Vagina (tissue), 2 donors: ENCODE measurements at regions not wholly inside any gene's neighbourhood (a gene's known extent, or its start where the extent isn't known, plus 50 kb on each side); places are given as distances from the start of the nearest gene placed in this dataset.

Experiments
- POLR2A ChIP-seq, 2 donors: fragments of 450-650 bp; IDR thresholded peaks; one replicate each; pipeline ENCODE4 v1.6.1; 2017; ENCODE audit warnings: antibody characterized with exemption in 2 of 2, mild to moderate bottlenecking in 2 of 2, moderate library complexity in 2 of 2
- POLR2AphosphoS5 ChIP-seq, 2 donors: sonication (generic); formaldehyde crosslinking; IDR thresholded peaks; one replicate each; pipeline ENCODE4 v1.9.0; 2017; ENCODE audit warnings: antibody characterized with exemption in 2 of 2, mild to moderate bottlenecking in 2 of 2, low read depth in 1 of 2; ENCODE audit not compliant: insufficient read depth in 1 of 2
- TF ChIP-seq, protein P1 (sequence below), 3 experiments: fragments of 450-650 bp in 2 of 3; fragments of 200-600 bp in 1 of 3; sonication (generic) in 1 of 3; IDR thresholded peaks; one replicate each; pipeline ENCODE4 v1.5.1; 2017 to 2019; ENCODE audit warnings: antibody characterized with exemption in 3 of 3, mild to moderate bottlenecking in 2 of 3, moderate library complexity in 2 of 3

DNA sequence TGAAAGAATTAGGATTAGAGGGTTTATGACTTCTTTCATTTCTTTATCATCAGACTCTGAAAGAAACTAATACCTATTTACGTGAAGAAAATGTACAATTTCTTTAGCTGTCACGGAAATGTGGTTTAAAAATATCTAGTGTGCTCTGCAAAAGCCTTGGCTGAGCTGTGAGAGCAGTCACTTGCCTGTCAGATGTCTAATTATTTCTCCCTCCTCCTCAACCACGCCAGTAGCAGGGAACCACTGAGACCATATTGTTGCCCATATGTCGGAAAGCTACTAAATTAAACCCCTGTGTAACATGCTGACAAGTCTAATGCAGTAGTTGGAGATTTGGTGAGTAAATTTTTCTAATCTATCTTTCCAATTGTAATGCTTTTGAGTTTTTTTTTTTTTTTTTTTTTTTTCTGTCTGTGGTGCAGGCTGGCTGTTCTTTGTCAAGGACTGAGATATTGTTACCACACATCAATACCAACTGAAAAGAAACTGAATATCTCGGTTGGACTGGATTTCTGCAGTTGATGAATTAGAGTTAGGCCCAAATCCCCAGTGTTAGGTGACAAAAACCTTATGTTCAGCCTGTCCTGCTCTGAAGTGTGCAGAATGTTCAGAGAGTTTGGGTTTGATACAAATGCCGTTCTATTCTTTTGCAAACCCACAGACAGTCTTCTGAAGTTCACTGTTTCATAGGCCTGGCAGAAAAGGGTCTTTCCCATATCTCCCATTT, 302.9 kb upstream of the SYNCRIP start:
- TF ChIP-seq, protein P1, sequence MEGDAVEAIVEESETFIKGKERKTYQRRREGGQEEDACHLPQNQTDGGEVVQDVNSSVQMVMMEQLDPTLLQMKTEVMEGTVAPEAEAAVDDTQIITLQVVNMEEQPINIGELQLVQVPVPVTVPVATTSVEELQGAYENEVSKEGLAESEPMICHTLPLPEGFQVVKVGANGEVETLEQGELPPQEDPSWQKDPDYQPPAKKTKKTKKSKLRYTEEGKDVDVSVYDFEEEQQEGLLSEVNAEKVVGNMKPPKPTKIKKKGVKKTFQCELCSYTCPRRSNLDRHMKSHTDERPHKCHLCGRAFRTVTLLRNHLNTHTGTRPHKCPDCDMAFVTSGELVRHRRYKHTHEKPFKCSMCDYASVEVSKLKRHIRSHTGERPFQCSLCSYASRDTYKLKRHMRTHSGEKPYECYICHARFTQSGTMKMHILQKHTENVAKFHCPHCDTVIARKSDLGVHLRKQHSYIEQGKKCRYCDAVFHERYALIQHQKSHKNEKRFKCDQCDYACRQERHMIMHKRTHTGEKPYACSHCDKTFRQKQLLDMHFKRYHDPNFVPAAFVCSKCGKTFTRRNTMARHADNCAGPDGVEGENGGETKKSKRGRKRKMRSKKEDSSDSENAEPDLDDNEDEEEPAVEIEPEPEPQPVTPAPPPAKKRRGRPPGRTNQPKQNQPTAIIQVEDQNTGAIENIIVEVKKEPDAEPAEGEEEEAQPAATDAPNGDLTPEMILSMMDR (IDR thresholded peaks at IDR 0.05), result no peak
- no peak for TF ChIP-seq POLR2A (IDR thresholded peaks at IDR 0.05)
- TF ChIP-seq POLR2AphosphoS5 (IDR thresholded peaks at IDR 0.05; ENCODE audit: insufficient read depth in 1 of 2, low read depth in 1 of 2), result no peak
